ENCODE measurements at regions not wholly inside any gene's neighbourhood (a gene's known extent, or its start where the extent isn't known, plus 50 kb on each side); places are given as distances from the start of the nearest gene placed in this dataset.

- TF ChIP-seq POLR2A (IDR thresholded peaks at IDR 0.05; ENCODE audit: low read length) (no peak), GATA1 (IDR thresholded peaks at IDR 0.05; ENCODE audit: low read depth, low read length) (no peak)
Measured at GRCh38 chr7:79692015-79692414, 238.5 kb upstream of the MAGI2 start.
